Activated T-helper 17 cell treated with anti-CD3 and anti-CD28 coated beads, Interleukin-2, amount 50 U/mL, for 72 hours (primary cell): ENCODE measurements at regions not wholly inside any gene's neighbourhood (a gene's known extent, or its start where the extent isn't known, plus 50 kb on each side); places are given as distances from the start of the nearest gene placed in this dataset.

Experiments
- ATAC-seq: fragments of 150-1000 bp; cut with Tn5 transposase; replicated peaks from 2 replicates; pipeline ENCODE4 v1.10.0; 2021; ENCODE audit warnings: mild to moderate bottlenecking, moderate library complexity
- H3K27ac Mint-ChIP-seq: one replicate; pipeline ENCODE4 v1.8.0; 2022; ENCODE audit warnings: mixed read lengths
- H3K27me3 Mint-ChIP-seq: one replicate; pipeline ENCODE4 v1.8.0; 2022; ENCODE audit warnings: mixed read lengths
- H3K36me3 Mint-ChIP-seq: one replicate; pipeline ENCODE4 v1.8.0; 2022; ENCODE audit warnings: low read depth, mild to moderate bottlenecking, mixed read lengths
- H3K4me1 Mint-ChIP-seq: one replicate; pipeline ENCODE4 v1.8.0; 2022; ENCODE audit warnings: mixed read lengths
- H3K4me3 Mint-ChIP-seq: one replicate; pipeline ENCODE4 v1.8.0; 2022; ENCODE audit warnings: mild to moderate bottlenecking, mixed read lengths
- H3K9me3 Mint-ChIP-seq: one replicate; pipeline ENCODE4 v1.8.0; 2022; ENCODE audit warnings: mixed read lengths

DNA sequence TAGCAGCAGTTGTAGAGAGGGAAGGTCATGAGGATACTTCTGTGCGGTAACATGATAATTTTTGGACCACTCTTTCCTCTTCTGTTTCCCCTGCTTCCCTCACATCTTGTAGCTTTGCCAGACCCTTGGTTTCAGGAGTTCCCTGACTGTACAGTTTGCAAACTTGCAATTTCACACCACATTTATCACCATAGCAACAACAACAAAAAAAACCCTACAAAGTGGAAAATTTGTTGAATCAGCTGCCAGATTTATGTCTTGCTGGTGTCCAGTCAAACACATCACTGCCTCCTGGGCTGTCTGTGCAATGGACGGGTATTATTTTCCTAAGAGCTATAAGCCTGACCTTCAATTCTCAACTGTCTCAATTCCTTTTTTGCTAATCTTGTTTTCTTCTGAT is 751.6 kb downstream of the TLR4 start:
- Mint-ChIP-seq H3K4me3 (no peak overlapping the region), H3K27ac (no peak overlapping the region), H3K36me3 (no peaks in the 10 kb centered on the region), H3K4me1 (no peaks in the 10 kb centered on the region), H3K27me3 (peaks cover 7% of the 10 kb centered on the region), H3K9me3 (peaks cover 8% of the 10 kb centered on the region)
- no peak for ATAC-seq

DNA sequence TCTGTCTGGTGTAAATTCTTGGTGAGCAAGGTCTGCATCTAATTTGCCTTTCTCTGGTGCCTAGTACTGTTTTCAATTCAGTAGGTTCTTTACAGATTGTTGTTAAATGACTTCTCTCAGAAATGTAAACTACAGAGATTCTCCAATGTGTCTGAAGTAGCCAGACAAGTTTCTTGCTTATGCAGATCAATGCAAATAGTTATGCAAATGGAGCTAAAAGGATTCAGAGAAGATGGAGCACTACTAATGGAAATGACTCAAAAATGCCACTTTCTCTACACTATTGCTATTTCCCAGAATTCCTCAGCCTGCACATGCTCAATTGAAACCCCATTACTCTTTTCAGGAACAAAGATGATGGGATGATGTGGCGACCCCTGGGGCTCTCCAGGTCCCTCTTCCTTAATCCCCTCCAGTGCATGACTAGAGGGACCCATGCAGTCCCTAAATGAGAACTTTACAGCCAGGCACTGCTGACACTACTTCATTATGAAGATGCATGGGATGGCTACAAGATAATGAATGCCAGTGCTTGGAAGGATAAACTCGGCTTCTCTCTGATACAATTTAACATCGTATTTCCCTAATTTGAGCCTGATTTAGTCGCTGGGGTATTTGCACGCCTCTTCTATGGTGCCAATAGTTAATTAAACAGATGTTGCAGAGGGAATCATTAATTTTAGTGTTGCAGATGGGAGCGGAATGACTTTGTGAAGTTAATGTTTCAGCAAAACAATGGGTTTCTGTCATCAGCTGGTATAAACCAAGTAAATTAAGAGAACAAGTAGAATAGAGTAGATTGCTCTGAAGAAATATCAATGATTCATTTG is 753.2 kb downstream of the TLR4 start:
- no peak for ATAC-seq
- Mint-ChIP-seq H3K36me3 (no peaks in the 10 kb centered on the region), H3K27ac (no peak overlapping the region), H3K9me3 (peaks cover 8% of the 10 kb centered on the region), H3K4me1 (no peaks in the 10 kb centered on the region), H3K4me3 (no peak overlapping the region), H3K27me3 (peaks cover 7% of the 10 kb centered on the region)

- no peak overlapping the region for H3K27ac Mint-ChIP-seq
- H3K36me3 Mint-ChIP-seq = no peaks in the 10 kb centered on the region
- H3K4me3 Mint-ChIP-seq = no peak overlapping the region
- ATAC-seq = no peak
- H3K9me3 Mint-ChIP-seq = peaks cover 8% of the 10 kb centered on the region
- peaks cover 7% of the 10 kb centered on the region for H3K27me3 Mint-ChIP-seq
- H3K4me1 Mint-ChIP-seq = no peaks in the 10 kb centered on the region
Measured at GRCh38 chr9:118459913-118460312, 755.7 kb downstream of the TLR4 start.

GRCh38 chr9:118463419-118463818 is 759.2 kb downstream of the TLR4 start:
- no peak overlapping the region for H3K27ac Mint-ChIP-seq
- H3K27me3 Mint-ChIP-seq = peaks cover 3% of the 10 kb centered on the region
- peaks cover 3% of the 10 kb centered on the region for H3K9me3 Mint-ChIP-seq
- ATAC-seq = no peak
- H3K4me1 Mint-ChIP-seq = no peaks in the 10 kb centered on the region
- H3K4me3 Mint-ChIP-seq = no peak overlapping the region
- no peaks in the 10 kb centered on the region for H3K36me3 Mint-ChIP-seq

DNA sequence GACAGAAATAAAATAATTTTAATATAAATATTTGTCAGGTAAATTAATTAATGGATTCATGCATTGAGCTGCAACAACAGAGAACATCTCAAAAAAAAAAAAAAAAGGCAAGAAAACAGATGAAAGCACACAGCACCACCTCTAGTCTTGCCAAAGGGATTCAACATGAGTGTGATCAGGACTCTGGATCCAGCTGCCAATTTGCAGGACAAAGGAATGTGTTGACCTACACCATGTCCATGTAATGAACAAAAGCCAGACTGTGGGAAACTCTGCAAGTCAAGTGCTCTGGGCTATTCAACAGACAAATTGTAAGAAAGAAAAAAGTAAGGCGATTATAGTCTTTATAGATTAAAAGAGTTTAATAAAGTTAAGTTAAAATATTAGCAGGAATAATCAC is 769.3 kb downstream of the TLR4 start:
- no peaks in the 10 kb centered on the region for H3K36me3 Mint-ChIP-seq
- H3K4me3 Mint-ChIP-seq = no peak overlapping the region
- no peak overlapping the region for H3K27ac Mint-ChIP-seq
- no peak for ATAC-seq
- H3K4me1 Mint-ChIP-seq = no peaks in the 10 kb centered on the region
- H3K9me3 Mint-ChIP-seq = peaks cover 13% of the 10 kb centered on the region
- peaks cover 9% of the 10 kb centered on the region for H3K27me3 Mint-ChIP-seq

DNA sequence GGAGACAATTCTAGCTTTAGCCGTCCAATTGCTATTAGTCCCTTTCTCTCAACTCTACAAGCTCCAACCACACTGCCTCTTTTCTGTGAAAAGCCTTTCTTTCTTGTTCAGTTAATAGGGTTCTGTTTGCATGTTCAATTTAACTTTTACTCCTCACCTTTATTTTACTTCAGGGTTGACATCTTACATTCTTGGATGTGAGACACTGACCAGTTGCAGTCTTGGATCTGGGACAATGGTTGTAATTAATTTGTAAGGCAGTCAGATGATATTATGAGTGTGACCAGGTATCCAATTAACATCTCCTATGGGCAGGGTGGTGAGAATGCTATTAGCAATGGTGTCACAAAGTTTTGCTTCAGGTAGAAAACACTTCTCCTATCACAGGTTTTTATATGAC is 774.5 kb downstream of the TLR4 start:
- Mint-ChIP-seq H3K36me3 (no peaks in the 10 kb centered on the region), H3K9me3 (peaks cover 13% of the 10 kb centered on the region), H3K27me3 (no peaks in the 10 kb centered on the region), H3K4me3 (no peak overlapping the region), H3K27ac (no peak overlapping the region), H3K4me1 (no peaks in the 10 kb centered on the region)
- no peak for ATAC-seq

- H3K36me3 Mint-ChIP-seq = no peaks in the 10 kb centered on the region
- H3K27me3 Mint-ChIP-seq = no peaks in the 10 kb centered on the region
- no peak for ATAC-seq
- peaks cover 13% of the 10 kb centered on the region for H3K9me3 Mint-ChIP-seq
- H3K27ac Mint-ChIP-seq = no peak overlapping the region
- no peaks in the 10 kb centered on the region for H3K4me1 Mint-ChIP-seq
- H3K4me3 Mint-ChIP-seq = no peak overlapping the region
Measured at GRCh38 chr9:118482306-118482705, 778.1 kb downstream of the TLR4 start.

GRCh38 chr9:118483677-118484076 is 779.5 kb downstream of the TLR4 start:
- no peaks in the 10 kb centered on the region for H3K27me3 Mint-ChIP-seq
- no peak overlapping the region for H3K4me3 Mint-ChIP-seq
- peaks cover 9% of the 10 kb centered on the region for H3K9me3 Mint-ChIP-seq
- no peak overlapping the region for H3K27ac Mint-ChIP-seq
- no peaks in the 10 kb centered on the region for H3K4me1 Mint-ChIP-seq
- ATAC-seq = no peak
- no peaks in the 10 kb centered on the region for H3K36me3 Mint-ChIP-seq

- no peak for ATAC-seq
- H3K4me1 Mint-ChIP-seq = no peaks in the 10 kb centered on the region
- H3K36me3 Mint-ChIP-seq = no peaks in the 10 kb centered on the region
- peaks cover 8% of the 10 kb centered on the region for H3K27me3 Mint-ChIP-seq
- H3K4me3 Mint-ChIP-seq = no peak overlapping the region
- H3K9me3 Mint-ChIP-seq = peaks cover 23% of the 10 kb centered on the region
- H3K27ac Mint-ChIP-seq = no peak overlapping the region
Measured at GRCh38 chr9:118503236-118503635, 799.0 kb downstream of the TLR4 start.

- Mint-ChIP-seq H3K9me3 (peaks cover 10% of the 10 kb centered on the region), H3K4me3 (no peak overlapping the region), H3K4me1 (no peaks in the 10 kb centered on the region), H3K36me3 (no peaks in the 10 kb centered on the region), H3K27me3 (no peaks in the 10 kb centered on the region), H3K27ac (no peak overlapping the region)
- no peak for ATAC-seq
Measured at GRCh38 chr9:118510711-118511110, 806.5 kb downstream of the TLR4 start.

DNA sequence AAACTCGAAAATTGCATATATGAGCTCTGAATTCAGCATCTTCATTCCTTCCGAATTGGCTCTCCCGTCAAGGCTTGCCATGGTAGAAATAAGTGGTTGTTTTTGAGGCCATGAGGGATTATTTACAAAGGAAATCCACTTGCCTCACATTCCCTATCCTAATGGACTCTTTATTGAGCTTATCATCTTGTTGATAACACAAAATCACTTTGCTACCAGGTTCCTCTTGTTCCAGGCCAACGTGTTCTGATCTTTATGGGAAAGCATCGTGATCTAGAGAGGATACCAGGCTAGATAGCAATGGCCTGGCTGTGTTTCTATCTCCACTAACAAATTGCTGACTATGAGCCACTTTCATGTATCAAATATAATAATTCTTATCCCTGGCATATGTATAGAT is 811.7 kb downstream of the TLR4 start:
- H3K4me1 Mint-ChIP-seq = no peaks in the 10 kb centered on the region
- H3K36me3 Mint-ChIP-seq = no peaks in the 10 kb centered on the region
- peaks cover 4% of the 10 kb centered on the region for H3K9me3 Mint-ChIP-seq
- H3K4me3 Mint-ChIP-seq = no peak overlapping the region
- H3K27me3 Mint-ChIP-seq = peaks cover 8% of the 10 kb centered on the region
- ATAC-seq = no peak
- H3K27ac Mint-ChIP-seq = no peak overlapping the region

- Mint-ChIP-seq H3K9me3 (no peaks in the 10 kb centered on the region), H3K4me3 (no peak overlapping the region), H3K36me3 (no peaks in the 10 kb centered on the region), H3K4me1 (no peaks in the 10 kb centered on the region), H3K27ac (no peak overlapping the region), H3K27me3 (peaks cover 8% of the 10 kb centered on the region)
- ATAC-seq = no peak
Measured at GRCh38 chr9:118521261-118521660, 817.1 kb downstream of the TLR4 start.

DNA sequence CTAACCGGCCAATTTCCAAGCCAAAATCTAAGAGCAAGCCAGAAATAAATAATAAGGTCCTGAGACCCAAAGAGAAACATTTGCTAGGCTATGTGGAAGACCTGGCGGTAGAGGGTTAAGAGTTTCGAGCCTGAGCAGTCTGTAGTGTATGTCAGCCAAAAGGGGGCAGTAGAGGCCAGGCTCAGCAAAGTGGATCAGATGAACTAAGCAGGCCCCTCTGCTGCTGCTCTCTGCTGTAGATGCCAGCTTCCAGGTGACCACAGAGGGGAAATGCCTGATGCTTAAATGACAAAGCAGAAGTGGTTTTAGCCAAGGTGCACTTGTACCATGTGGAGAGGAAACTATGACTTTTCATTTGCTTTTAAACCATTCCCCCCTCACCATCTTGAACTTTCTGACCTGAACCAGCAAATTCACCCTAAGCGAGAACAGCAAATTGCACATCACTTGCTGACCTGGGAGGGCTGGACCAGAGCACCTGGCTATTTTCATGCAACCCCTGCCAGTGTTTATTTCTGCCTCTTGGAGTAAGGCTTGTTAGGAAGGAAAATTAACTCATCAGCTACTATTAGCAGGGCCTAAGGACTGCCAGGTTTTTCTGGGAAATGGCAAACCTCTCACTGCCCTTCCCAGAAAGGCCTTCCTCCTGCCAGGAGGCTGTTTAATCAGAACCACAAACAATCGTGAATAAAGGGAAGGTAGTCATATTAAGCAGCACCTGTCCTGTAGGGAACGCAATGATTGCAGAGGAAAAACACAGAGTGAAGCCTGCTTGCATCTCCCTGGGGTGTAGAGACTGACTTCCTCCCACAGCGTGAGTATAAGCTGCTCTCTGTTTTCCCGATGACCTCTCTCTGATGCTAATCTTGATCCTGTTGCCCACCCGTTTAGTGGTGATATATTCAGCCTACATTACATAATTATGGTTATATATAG is 818.2 kb downstream of the TLR4 start:
- ATAC-seq = peak; percentile 14
- no peaks in the 10 kb centered on the region for H3K4me1 Mint-ChIP-seq
- H3K9me3 Mint-ChIP-seq = no peaks in the 10 kb centered on the region
- H3K27me3 Mint-ChIP-seq = peaks cover 8% of the 10 kb centered on the region
- no peak overlapping the region for H3K27ac Mint-ChIP-seq
- H3K36me3 Mint-ChIP-seq = no peaks in the 10 kb centered on the region
- H3K4me3 Mint-ChIP-seq = no peak overlapping the region

GRCh38 chr9:118527261-118527660 is 823.1 kb downstream of the TLR4 start:
- H3K27me3 Mint-ChIP-seq = no peaks in the 10 kb centered on the region
- no peaks in the 10 kb centered on the region for H3K9me3 Mint-ChIP-seq
- H3K36me3 Mint-ChIP-seq = no peaks in the 10 kb centered on the region
- H3K27ac Mint-ChIP-seq = no peak overlapping the region
- no peak overlapping the region for H3K4me3 Mint-ChIP-seq
- no peaks in the 10 kb centered on the region for H3K4me1 Mint-ChIP-seq
- ATAC-seq = no peak

- no peaks in the 10 kb centered on the region for H3K9me3 Mint-ChIP-seq
- H3K27ac Mint-ChIP-seq = no peak overlapping the region
- no peak for ATAC-seq
- H3K4me3 Mint-ChIP-seq = no peak overlapping the region
- H3K36me3 Mint-ChIP-seq = no peaks in the 10 kb centered on the region
- no peaks in the 10 kb centered on the region for H3K27me3 Mint-ChIP-seq
- H3K4me1 Mint-ChIP-seq = no peaks in the 10 kb centered on the region
Measured at GRCh38 chr9:118529210-118529609, 825.0 kb downstream of the TLR4 start.
